CD4-positive, alpha-beta T cell treated with Interleukin-15 for 1 hour (primary cell): ENCODE measurements at regions not wholly inside any gene's neighbourhood (a gene's known extent, or its start where the extent isn't known, plus 50 kb on each side); places are given as distances from the start of the nearest gene placed in this dataset.
"Not testable (repeated sequence)": the region's sequence is repeated elsewhere in the genome, so short reads cannot be mapped to it uniquely, and the experiment has no call there.

Experiments
- DNase-seq: peaks from one replicate; pipeline ENCODE4 v3.0.0-alpha.2; 2020

GRCh38 chr1:234914606-234915290, 213.9 kb downstream of the TOMM20 start:
- DNase-seq: no peak

- DNase-seq: no peak
Observed at GRCh38 chr1:234913771-234914170, 214.9 kb downstream of the TOMM20 start.

- no peak for DNase-seq
Observed at GRCh38 chr1:234913278-234913649, 215.4 kb downstream of the TOMM20 start.

GRCh38 chr1:234912548-234913277, 215.9 kb downstream of the TOMM20 start:
- DNase-seq: no peak

- peak; percentile 48 for DNase-seq
Observed at GRCh38 chr1:234911787-234912186, 216.8 kb downstream of the TOMM20 start.

GRCh38 chr1:234911136-234911535, 217.5 kb downstream of the TOMM20 start:
- DNase-seq: not testable (repeated sequence)

GRCh38 chr1:234909851-234910250, 218.8 kb downstream of the TOMM20 start:
- DNase-seq: no peak

- no peak for DNase-seq
Observed at GRCh38 chr1:234909307-234909810, 219.3 kb downstream of the TOMM20 start.

- DNase-seq: no peak
Observed at GRCh38 chr1:234908571-234908970, 220.1 kb downstream of the TOMM20 start.

- DNase-seq: no peak
Observed at GRCh38 chr1:234907940-234908405, 220.7 kb downstream of the TOMM20 start.

- DNase-seq: no peak
Observed at GRCh38 chr1:234907208-234907939, 221.3 kb downstream of the TOMM20 start.

- no peak for DNase-seq
Observed at GRCh38 chr1:234906654-234907053, 222.0 kb downstream of the TOMM20 start.

GRCh38 chr1:234902774-234903547, 225.7 kb downstream of the TOMM20 start:
- DNase-seq: no peak

GRCh38 chr1:234901491-234902049, 227.1 kb downstream of the TOMM20 start:
- no peak for DNase-seq

- no peak for DNase-seq
Observed at GRCh38 chr1:234900595-234900994, 228.0 kb downstream of the TOMM20 start.

- no peak for DNase-seq
Observed at GRCh38 chr1:234899730-234900072, 228.9 kb downstream of the TOMM20 start.

- no peak for DNase-seq
Observed at GRCh38 chr1:234899041-234899729, 229.5 kb downstream of the TOMM20 start.

GRCh38 chr1:234898455-234899033, 230.1 kb downstream of the TOMM20 start:
- no peak for DNase-seq

- DNase-seq: no peak
Observed at GRCh38 chr1:234897754-234898454, 230.7 kb downstream of the TOMM20 start.

GRCh38 chr1:234897390-234897749, 231.3 kb downstream of the TOMM20 start:
- no peak for DNase-seq
